NCI-H2196 treated with DMSO at 0.1 percent for 48 hours (cell line): ENCODE measurements at regions not wholly inside any gene's neighbourhood (a gene's known extent, or its start where the extent isn't known, plus 50 kb on each side); places are given as distances from the start of the nearest gene placed in this dataset.
"Not testable (repeated sequence)": the region's sequence is repeated elsewhere in the genome, so short reads cannot be mapped to it uniquely, and the experiment has no call there.

ENCODE experiments used
- DNase-seq: peaks from one replicate; lab custom pipeline; 2025; ENCODE audit not compliant: unreplicated experiment; lab: John Stamatoyannopoulos, UW

GRCh38 chr2:163122257-163122656, 283.7 kb upstream of the KCNH7 start:
- no peak for DNase-seq

GRCh38 chr2:163121483-163121882, 282.9 kb upstream of the KCNH7 start:
- DNase-seq, result no peak

GRCh38 chr2:163119966-163120365, 281.4 kb upstream of the KCNH7 start:
- DNase-seq, result no peak

GRCh38 chr2:163086940-163087339, 248.4 kb upstream of the KCNH7 start:
- DNase-seq, result no peak

GRCh38 chr2:163085366-163086024, 246.9 kb upstream of the KCNH7 start:
- not testable (repeated sequence) for DNase-seq

- no peak for DNase-seq
These were observed 243.2 kb upstream of the KCNH7 start for GRCh38 chr2:163081754-163082153.

- DNase-seq, result no peak
These were observed 238.7 kb upstream of the KCNH7 start for GRCh38 chr2:163077241-163077640.

- DNase-seq, result no peak
These were observed 227.5 kb upstream of the KCNH7 start for GRCh38 chr2:163066085-163066484.

GRCh38 chr2:163062524-163062923, 224.0 kb upstream of the KCNH7 start:
- no peak for DNase-seq

GRCh38 chr2:163046615-163047014, 208.0 kb upstream of the KCNH7 start:
- DNase-seq, result no peak

- no peak for DNase-seq
These were observed 207.3 kb upstream of the KCNH7 start for GRCh38 chr2:163045830-163046229.

- no peak for DNase-seq
These were observed 205.5 kb upstream of the KCNH7 start for GRCh38 chr2:163044114-163044513.

GRCh38 chr2:163043201-163043600, 204.6 kb upstream of the KCNH7 start:
- no peak for DNase-seq

- no peak for DNase-seq
These were observed 200.7 kb upstream of the KCNH7 start for GRCh38 chr2:163039266-163039665.

- DNase-seq, result no peak
These were observed 190.2 kb upstream of the KCNH7 start for GRCh38 chr2:163028807-163029206.

- not testable (repeated sequence) for DNase-seq
These were observed 187.7 kb upstream of the KCNH7 start for GRCh38 chr2:163026136-163026775.

GRCh38 chr2:163016882-163017281, 178.3 kb upstream of the KCNH7 start:
- not testable (repeated sequence) for DNase-seq

- peak; percentile 13 for DNase-seq
These were observed 172.4 kb upstream of the KCNH7 start for GRCh38 chr2:163011000-163011399.

GRCh38 chr2:163008642-163009041, 170.1 kb upstream of the KCNH7 start:
- DNase-seq, result no peak

GRCh38 chr2:162994718-162995117, 156.2 kb upstream of the KCNH7 start:
- no peak for DNase-seq

GRCh38 chr2:162992828-162993227, 154.3 kb upstream of the KCNH7 start:
- no peak for DNase-seq

- peak; percentile 21 for DNase-seq
These were observed 150.9 kb upstream of the KCNH7 start for GRCh38 chr2:162989507-162989906.

- no peak for DNase-seq
These were observed 136.2 kb upstream of the KCNH7 start for GRCh38 chr2:162974771-162975170.
